Stimulated activated effector memory CD8-positive, alpha-beta T cell treated with anti-CD3 and anti-CD28 coated beads, Interleukin-12 subunit alpha, Interleukin-12 subunit beta, amount 100 ng/mL, for 72 hours (primary cell): ENCODE measurements at regions not wholly inside any gene's neighbourhood (a gene's known extent, or its start where the extent isn't known, plus 50 kb on each side); places are given as distances from the start of the nearest gene placed in this dataset.
A peak's percentile ranks its signal among the peaks of the same experiment; 100 is the strongest.
"Not testable (repeated sequence)": the region's sequence is repeated elsewhere in the genome, so short reads cannot be mapped to it uniquely, and the experiment has no call there.

Experiments used
- ATAC-seq: fragments of 150-1000 bp; cut with Tn5 transposase; 2 replicates; pipeline ENCODE4 v1.10.0; 2021
- DNase-seq, 2 donors: peaks; one replicate each; pipeline ENCODE4 v3.0.0; 2021 to 2022; ENCODE audit warnings: low spot score in 2 of 2
- H3K27ac Mint-ChIP-seq: one replicate; pipeline ENCODE4 v1.8.0; 2022; ENCODE audit warnings: mild to moderate bottlenecking, mixed read lengths
- H3K36me3 Mint-ChIP-seq: one replicate; pipeline ENCODE4 v1.8.0; 2022; ENCODE audit warnings: mild to moderate bottlenecking, mixed read lengths
- H3K4me1 Mint-ChIP-seq: one replicate; pipeline ENCODE4 v1.8.0; 2022; ENCODE audit warnings: mixed read lengths
- H3K4me3 Mint-ChIP-seq: one replicate; pipeline ENCODE4 v1.8.0; 2022; ENCODE audit warnings: mild to moderate bottlenecking, mixed read lengths
- H3K9me3 Mint-ChIP-seq: one replicate; pipeline ENCODE4 v1.8.0; 2022; ENCODE audit warnings: mixed read lengths

GRCh38 chr11:45732343-45732742 is 66.9 kb upstream of the CHST1 start:
- H3K36me3 Mint-ChIP-seq: no peaks in the 10 kb centered on the region
- no peak for ATAC-seq

GRCh38 chr11:45731171-45731570 is 65.7 kb upstream of the CHST1 start:
- H3K9me3 Mint-ChIP-seq, H3K4me3 Mint-ChIP-seq: not testable (repeated sequence)

More at GRCh38 chr11:45732343-45732742, 66.9 kb upstream of the CHST1 start:
- Mint-ChIP-seq H3K9me3 (no peaks in the 10 kb centered on the region), H3K27ac (no peak overlapping the region), H3K4me1 (no peaks in the 10 kb centered on the region), H3K4me3 (no peak overlapping the region)
- DNase-seq: no peak

GRCh38 chr11:45730014-45730413 is 64.6 kb upstream of the CHST1 start:
- DNase-seq: no peak
- ATAC-seq: no peak
- Mint-ChIP-seq H3K27ac (no peak overlapping the region), H3K4me1 (peaks cover 10% of the 10 kb centered on the region), H3K36me3 (no peaks in the 10 kb centered on the region), H3K4me3 (no peak overlapping the region), H3K9me3 (no peaks in the 10 kb centered on the region)

More at GRCh38 chr11:45731171-45731570, 65.7 kb upstream of the CHST1 start:
- not testable (repeated sequence) for H3K36me3 Mint-ChIP-seq, DNase-seq, ATAC-seq, H3K27ac Mint-ChIP-seq, H3K4me1 Mint-ChIP-seq

- ATAC-seq (no peak), DNase-seq (no peak)
- Mint-ChIP-seq H3K36me3 (no peaks in the 10 kb centered on the region), H3K4me1 (peaks cover 10% of the 10 kb centered on the region), H3K9me3 (no peaks in the 10 kb centered on the region), H3K27ac (no peak overlapping the region), H3K4me3 (no peak overlapping the region)
These were observed 61.2 kb upstream of the CHST1 start for GRCh38 chr11:45726493-45727054.

- no peak for DNase-seq
These were observed 60.5 kb upstream of the CHST1 start for GRCh38 chr11:45725776-45726492.

GRCh38 chr11:45725121-45725520 is 59.7 kb upstream of the CHST1 start:
- no peak overlapping the region for H3K27ac Mint-ChIP-seq
- no peak overlapping the region for H3K4me3 Mint-ChIP-seq
- ATAC-seq (no peak), DNase-seq (no peak)
- H3K4me1 Mint-ChIP-seq: peaks cover 10% of the 10 kb centered on the region
- H3K9me3 Mint-ChIP-seq: no peaks in the 10 kb centered on the region
- no peaks in the 10 kb centered on the region for H3K36me3 Mint-ChIP-seq

More at GRCh38 chr11:45725776-45726492, 60.5 kb upstream of the CHST1 start:
- Mint-ChIP-seq H3K4me3 (no peak overlapping the region), H3K27ac (no peak overlapping the region), H3K4me1 (peaks cover 10% of the 10 kb centered on the region), H3K36me3 (no peaks in the 10 kb centered on the region), H3K9me3 (no peaks in the 10 kb centered on the region)
- peak; percentile 61 for ATAC-seq

GRCh38 chr11:45724153-45724552 is 58.7 kb upstream of the CHST1 start:
- Mint-ChIP-seq H3K4me3 (no peak overlapping the region), H3K9me3 (no peaks in the 10 kb centered on the region), H3K27ac (no peak overlapping the region), H3K36me3 (no peaks in the 10 kb centered on the region), H3K4me1 (peaks cover 10% of the 10 kb centered on the region)
- ATAC-seq (no peak), DNase-seq (no peak)

- H3K36me3 Mint-ChIP-seq: no peaks in the 10 kb centered on the region
- H3K4me3 Mint-ChIP-seq: no peak overlapping the region
- no peak for DNase-seq
- no peak overlapping the region for H3K27ac Mint-ChIP-seq
- H3K9me3 Mint-ChIP-seq: no peaks in the 10 kb centered on the region
- peaks cover 10% of the 10 kb centered on the region for H3K4me1 Mint-ChIP-seq
- no peak for ATAC-seq
These were observed 58.0 kb upstream of the CHST1 start for GRCh38 chr11:45723397-45723796.

- no peak overlapping the region for H3K4me3 Mint-ChIP-seq
- no peaks in the 10 kb centered on the region for H3K9me3 Mint-ChIP-seq
- H3K4me1 Mint-ChIP-seq: peaks cover 10% of the 10 kb centered on the region
- H3K36me3 Mint-ChIP-seq: no peaks in the 10 kb centered on the region
- ATAC-seq (no peak), DNase-seq (no peak)
- H3K27ac Mint-ChIP-seq: no peak overlapping the region
These were observed 56.7 kb upstream of the CHST1 start for GRCh38 chr11:45722144-45722543.

GRCh38 chr11:45717526-45717925 is 52.1 kb upstream of the CHST1 start:
- H3K9me3 Mint-ChIP-seq: no peaks in the 10 kb centered on the region

GRCh38 chr11:45715418-45715817 is 50.0 kb upstream of the CHST1 start:
- ATAC-seq: no peak
- H3K36me3 Mint-ChIP-seq: no peaks in the 10 kb centered on the region
- H3K4me1 Mint-ChIP-seq: no peaks in the 10 kb centered on the region
- no peak overlapping the region for H3K27ac Mint-ChIP-seq
- no peak overlapping the region for H3K4me3 Mint-ChIP-seq
- no peak for DNase-seq
- H3K9me3 Mint-ChIP-seq: no peaks in the 10 kb centered on the region

More at GRCh38 chr11:45717526-45717925, 52.1 kb upstream of the CHST1 start:
- no peak overlapping the region for H3K4me3 Mint-ChIP-seq
- no peaks in the 10 kb centered on the region for H3K4me1 Mint-ChIP-seq
- DNase-seq (no peak), ATAC-seq (no peak)
- no peaks in the 10 kb centered on the region for H3K36me3 Mint-ChIP-seq
- H3K27ac Mint-ChIP-seq: no peak overlapping the region
